Right renal pelvis (tissue), 4 donors: ENCODE measurements at regions not wholly inside any gene's neighbourhood (a gene's known extent, or its start where the extent isn't known, plus 50 kb on each side); places are given as distances from the start of the nearest gene placed in this dataset.
"Not testable (repeated sequence)": the region's sequence is repeated elsewhere in the genome, so short reads cannot be mapped to it uniquely, and the experiment has no call there.

ENCODE experiments used
- DNase-seq, 4 donors: peaks; one replicate each; pipeline ENCODE4 v3.0.0-alpha.2; 2013; ENCODE audit warnings: low read depth in 4 of 4, low spot score in 3 of 4, missing footprints in 1 of 4

DNA sequence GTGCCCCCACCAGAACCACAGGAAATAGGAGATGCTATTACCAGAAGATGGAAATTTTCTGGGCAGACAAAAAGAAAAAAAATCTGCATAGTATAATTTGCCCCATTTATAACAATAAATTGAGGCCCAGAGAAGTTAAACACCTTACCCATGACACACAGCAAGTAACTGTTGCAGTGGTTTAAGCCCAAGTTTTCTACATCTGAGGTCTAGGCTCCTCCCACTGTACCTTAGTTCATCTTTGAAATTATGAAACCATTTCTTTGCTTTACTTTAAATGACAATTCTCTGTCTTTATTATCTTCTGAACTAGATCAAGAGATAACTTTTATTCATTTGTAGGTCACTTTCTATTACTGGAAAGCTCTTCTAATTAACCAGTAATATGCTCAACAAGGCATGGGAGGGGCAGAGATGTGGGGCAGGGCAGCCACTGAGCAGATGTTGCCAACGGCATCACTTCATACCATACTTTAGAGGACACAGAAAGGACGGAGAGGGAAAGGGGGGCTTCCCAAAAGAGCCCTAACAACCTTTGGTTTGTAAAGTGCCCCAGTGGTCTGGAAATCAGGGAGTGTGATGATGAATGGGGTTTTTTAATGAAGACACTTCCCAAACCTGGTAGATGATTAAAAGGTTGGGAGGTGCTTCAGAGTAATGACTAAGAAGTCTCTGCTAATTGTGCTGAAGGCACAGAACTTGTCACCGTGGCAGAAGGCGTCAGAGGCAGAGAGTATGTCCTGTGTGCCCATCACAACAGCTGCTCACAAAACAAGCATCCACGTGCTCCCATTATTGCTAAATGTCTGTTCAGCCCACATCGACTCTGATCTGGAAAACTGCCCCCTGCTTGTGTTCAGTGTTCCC lies 342.5 kb downstream of the SHQ1 start:
- DNase-seq, result no peak

DNA sequence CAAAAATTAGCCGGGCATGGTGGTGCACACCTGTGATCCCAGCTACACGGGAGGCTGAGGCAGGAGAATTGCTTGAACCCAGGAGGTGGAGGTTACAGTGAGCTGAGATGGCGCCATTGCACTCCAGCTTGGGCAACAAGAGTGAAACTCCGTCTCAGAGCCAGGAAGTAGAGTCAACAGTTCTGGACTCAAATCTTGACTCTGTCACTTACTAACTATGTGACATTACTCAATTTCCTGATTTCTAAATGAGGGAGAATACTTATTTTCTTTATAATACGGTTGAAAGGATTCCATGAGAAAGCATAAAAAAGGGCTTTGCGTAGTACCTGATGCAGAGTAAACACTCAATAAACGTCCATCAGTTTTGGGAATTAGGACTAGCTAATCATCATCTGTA lies 350.7 kb downstream of the SHQ1 start:
- DNase-seq, result not testable (repeated sequence)

- DNase-seq, result peak in 1 of 4 donors; percentile 14
These were observed 352.1 kb downstream of the SHQ1 start for GRCh38 chr3:72496051-72496670.

GRCh38 chr3:72494626-72495025 lies 353.6 kb downstream of the SHQ1 start:
- DNase-seq, result no peak

DNA sequence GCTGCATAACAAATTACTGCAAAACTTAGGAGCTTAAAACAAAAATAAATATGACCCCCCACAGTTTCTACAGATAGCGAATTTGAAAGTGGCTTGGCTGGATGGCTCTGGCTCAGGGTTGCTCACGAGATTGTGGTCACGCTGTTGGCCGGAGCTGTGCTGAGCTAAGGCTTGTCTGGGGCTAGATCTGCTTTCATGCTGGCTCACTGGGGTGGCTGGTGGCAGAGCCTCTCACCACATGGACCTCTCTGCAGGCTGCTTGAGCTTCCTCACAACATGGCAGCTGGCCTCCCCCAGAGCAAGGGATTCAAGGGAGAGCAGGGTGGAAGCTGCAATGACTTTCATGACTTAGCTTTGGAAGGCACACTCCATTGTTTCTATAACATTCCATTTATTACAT lies 354.1 kb downstream of the SHQ1 start:
- DNase-seq, result no peak

GRCh38 chr3:72492240-72492639 lies 356.0 kb downstream of the SHQ1 start:
- no peak for DNase-seq

GRCh38 chr3:72490688-72491435 lies 357.4 kb downstream of the SHQ1 start:
- DNase-seq, result no peak

DNA sequence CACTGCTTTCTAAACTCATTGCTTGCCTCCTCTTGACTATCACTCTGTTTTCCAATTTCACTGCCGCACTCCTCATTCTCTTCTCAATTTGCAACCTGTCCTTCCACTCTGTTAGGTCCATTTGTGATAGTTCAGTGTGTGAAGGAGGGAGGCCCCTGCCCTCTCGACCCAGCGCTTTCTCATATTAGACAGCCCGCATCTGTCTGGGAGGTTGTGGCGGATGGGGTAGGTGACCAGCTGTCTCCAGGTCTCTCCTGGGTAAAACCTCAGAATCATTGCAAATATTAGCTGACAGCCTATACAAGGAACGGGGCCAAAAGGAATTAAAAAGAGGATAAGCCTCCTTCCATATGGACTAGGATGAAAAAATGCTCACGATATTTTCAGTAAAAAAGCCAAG lies 358.3 kb downstream of the SHQ1 start:
- no peak for DNase-seq

DNA sequence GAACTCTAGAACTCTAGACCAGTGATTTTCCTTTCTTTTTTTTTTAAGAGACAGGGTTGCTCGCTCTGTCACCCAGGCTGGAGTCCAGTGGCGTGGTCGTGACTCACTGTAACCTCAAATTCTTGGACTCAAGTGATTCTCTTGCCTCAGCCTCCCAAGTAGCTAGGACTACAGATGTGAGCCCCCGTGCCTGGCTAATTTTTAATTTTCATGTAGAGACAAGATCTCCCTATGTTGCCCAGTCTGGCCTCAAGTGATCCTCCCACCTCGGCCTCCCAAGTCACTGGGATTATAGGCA lies 359.6 kb downstream of the SHQ1 start:
- no peak for DNase-seq

DNA sequence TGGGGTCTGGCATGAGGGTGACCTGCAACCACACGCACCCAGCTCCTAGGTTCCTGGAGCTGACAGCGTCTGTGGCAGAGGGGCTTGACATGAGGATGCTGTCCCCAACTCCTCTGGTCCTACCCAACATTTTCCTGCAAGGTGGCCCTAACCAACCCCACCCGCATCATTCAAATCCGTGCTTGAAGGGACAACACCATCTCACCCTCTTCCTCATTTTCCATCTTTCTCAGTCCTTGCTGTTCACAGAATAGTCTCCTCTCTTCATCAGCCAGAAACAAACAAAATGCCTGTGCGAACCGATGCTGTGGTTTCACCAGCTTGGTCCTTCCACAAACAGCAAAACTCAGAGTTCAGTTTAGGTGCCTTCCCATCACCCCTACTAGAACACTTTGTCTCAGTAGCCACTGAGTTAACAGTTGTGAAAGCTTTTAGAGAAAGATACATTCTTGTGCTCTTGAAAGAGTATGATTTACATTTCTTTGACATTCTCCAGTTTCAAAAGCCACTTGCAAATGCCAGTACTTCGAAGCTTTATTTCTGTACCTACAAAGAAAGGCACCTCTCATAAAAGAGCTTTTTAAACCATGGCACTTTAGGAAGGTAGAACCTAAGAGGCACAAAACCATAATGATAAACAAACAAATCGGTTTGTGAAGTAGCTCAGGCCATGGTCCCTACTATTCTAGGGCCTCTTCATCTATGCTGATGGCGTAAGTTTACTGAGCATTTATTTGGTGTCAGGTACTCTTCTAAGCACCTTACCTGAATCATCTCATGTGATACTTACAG lies 360.1 kb downstream of the SHQ1 start:
- DNase-seq, result no peak

DNA sequence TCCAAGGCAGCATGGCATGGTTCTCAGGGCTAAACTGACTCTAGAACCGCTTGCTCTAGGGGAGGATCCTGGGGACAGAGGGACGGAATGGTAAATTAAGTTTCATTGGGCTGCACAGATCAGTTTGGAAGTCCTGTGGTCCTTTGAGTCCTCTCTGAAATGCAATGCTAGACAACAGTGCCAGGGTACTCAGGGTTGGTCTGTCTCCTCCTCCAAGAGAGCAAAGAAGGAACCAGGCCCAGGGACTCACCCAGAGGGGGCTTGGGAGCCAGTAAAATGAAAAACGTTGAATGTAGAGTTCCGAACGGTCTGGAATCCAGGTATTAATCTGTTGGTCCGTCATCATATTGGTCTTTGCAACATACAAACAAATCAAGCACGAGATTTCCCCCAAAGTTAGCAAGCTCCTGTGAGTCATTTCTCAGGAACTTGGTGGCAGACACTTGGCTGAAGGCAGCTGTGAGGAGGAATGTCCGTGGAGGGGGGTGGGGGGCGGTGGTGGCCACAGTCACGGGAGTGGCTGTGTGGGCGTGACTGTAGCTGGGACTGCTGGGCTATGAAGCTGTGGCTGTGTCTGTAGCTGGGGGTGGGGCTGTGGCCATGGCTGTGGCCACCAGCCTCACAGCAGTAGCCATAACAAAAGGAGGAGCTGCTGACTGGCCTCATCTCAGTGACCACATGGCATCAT lies 361.0 kb downstream of the SHQ1 start:
- DNase-seq, result peak in 1 of 4 donors; percentile 14

GRCh38 chr3:72485641-72486040 lies 362.6 kb downstream of the SHQ1 start:
- DNase-seq, result no peak

DNA sequence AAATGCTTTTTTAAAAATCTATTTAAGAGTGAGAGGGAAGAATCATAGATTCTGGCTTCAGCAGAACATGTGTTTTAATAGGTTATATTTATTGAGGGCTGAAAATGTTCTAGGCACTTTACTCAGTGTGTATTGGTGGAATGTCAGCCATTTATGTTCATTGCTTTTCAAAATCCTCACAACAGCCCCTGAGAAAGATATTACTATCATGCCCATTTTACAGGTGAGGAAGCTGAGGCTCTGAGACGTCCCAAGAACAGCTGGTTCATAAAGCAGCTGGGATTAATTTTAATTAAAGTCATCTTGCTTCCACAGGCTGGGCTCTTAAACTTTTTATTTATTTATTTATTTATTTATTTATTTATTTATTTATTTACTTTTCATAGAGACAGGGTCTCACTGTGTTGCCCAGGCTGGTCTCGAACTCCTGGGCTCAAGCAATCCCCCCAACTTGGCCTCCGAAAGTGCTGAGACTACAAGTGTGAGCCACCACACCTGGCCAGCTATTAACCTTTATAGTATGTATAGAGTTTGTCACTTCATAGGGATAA lies 364.6 kb downstream of the SHQ1 start:
- peak in 1 of 4 donors; percentile 18 for DNase-seq

GRCh38 chr3:72482589-72483321 lies 365.5 kb downstream of the SHQ1 start:
- DNase-seq, result peak in 3 of 4 donors; percentile 28 to 40 (median 28)

- no peak for DNase-seq
These were observed 366.7 kb downstream of the SHQ1 start for GRCh38 chr3:72481542-72481941.

GRCh38 chr3:72480366-72480765 lies 367.9 kb downstream of the SHQ1 start:
- DNase-seq, result no peak

- no peak for DNase-seq
These were observed 368.5 kb downstream of the SHQ1 start for GRCh38 chr3:72479651-72480215.

- no peak for DNase-seq
These were observed 372.1 kb downstream of the SHQ1 start for GRCh38 chr3:72476139-72476483.
